GM18867 (cell line): ENCODE measurements at regions not wholly inside any gene's neighbourhood (a gene's known extent, or its start where the extent isn't known, plus 50 kb on each side); places are given as distances from the start of the nearest gene placed in this dataset.
"Not testable (repeated sequence)": the region's sequence is repeated elsewhere in the genome, so short reads cannot be mapped to it uniquely, and the experiment has no call there.

ENCODE experiments used
- ATAC-seq: cut with Tn5 transposase; IDR thresholded peaks from one replicate; pipeline ENCODE4 v1.9.1; 2021; ENCODE audit warnings: mild to moderate bottlenecking, moderate library complexity; ENCODE audit not compliant: unreplicated experiment

DNA sequence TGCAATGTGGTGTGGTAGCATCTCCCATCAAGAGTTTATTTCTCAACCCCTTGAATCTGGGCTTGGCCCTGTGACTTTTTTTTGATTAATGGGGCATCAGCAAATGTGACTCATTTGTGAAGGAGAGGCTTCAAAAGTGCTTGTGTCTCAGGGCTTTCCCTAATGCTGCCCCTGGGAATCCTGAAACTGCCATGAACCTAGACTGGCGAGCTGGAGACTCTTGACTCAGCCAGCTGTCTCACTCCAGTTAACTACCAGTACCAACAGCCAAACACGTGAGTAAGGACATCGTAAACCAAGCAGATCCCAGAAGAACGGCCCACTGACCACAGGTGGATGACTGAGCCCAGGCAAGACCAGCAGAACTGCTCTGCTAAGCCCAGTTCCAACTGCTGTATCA lies 72.8 kb upstream of the ADTRP start:
- ATAC-seq = no peak

DNA sequence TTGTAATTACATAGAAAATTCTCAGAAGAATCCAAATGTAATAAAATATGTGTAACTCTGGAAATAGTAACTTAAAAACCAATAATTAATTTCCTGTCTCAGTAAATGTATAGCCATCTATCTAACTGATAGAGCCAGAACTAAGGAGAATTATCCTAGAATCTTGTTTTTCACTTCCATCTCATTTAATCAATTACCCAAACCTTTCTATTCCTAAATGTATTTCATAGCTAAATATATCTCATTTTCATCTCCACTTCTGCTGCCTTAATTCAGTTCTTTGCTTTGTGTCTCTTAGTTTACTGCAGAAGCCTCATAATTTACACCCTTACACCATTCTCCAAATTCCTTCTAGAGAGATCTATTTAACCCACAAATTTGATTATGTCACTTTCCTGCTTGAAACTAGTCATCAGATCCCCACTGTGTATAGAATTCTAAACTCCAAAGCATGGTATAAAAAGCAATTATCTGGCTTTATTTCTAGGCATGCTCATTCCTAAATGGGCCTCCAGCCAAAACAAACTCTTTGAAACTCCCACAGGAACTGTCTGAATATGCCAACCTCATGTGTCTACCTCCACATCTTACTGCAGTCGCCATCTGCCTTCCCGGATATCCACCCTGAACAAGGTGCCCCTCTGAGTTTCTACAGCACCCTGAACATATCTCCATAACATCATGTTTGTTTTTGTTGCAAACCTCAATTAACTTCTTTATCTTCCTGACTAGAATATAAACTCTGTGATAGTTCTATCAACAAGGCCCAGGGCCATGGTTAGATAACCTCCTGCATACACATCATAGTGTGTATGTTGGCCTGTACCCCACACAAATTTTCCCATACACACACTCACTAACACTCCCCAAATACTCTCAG lies 70.5 kb upstream of the ADTRP start:
- no peak for ATAC-seq

DNA sequence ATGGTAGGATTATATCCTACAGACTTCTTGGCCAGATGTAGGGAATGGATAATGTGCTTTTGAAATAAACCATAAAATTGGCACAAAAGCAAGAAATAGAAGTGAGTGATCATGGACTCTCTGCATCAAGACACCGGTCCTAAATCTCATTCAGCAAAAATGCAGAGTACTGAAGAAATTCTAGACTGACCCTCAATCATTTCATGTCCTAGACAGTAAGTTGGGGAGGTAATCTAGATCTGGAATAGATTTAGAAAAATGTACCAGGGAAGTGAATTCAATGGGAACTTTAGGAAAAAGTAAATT lies 69.7 kb upstream of the ADTRP start:
- ATAC-seq = no peak

DNA sequence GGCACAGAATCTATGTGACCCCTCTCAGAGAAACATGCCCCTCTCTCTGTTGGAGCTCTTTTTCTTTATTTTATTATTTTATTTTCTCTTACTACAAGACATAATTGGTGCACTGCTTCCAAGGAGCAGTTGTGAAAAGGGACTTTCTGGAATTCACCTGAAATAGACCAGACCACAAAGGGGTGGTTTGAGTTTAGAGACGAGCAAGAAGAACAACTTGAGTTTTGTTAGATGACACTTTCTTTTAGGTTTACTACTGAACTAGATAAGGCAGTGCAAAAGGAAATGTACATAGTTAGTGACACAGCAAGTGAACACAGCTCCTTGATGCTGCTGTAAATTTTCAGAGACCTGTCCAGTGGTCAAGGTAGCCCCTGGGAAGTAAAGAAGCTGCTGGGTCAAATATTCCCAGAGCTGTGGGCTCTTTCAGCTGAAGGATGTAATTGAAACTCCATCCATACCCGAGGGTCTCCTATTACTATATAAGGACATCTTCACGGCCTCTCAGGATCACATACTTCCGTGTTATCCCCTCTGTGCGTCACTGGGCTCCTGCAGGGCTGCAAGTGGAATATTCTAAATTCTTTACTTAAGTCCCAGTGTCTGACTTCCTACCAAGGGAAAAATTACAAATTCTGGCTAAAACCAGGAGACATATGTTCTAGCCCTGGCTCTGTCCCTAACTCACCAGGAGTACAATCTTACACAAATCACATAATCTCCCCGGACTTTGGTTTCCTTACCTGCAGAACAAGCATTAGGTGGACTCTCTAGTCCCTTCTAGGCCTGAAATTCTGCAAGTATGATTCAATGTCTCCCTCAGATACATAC lies 69.1 kb upstream of the ADTRP start:
- ATAC-seq = no peak

DNA sequence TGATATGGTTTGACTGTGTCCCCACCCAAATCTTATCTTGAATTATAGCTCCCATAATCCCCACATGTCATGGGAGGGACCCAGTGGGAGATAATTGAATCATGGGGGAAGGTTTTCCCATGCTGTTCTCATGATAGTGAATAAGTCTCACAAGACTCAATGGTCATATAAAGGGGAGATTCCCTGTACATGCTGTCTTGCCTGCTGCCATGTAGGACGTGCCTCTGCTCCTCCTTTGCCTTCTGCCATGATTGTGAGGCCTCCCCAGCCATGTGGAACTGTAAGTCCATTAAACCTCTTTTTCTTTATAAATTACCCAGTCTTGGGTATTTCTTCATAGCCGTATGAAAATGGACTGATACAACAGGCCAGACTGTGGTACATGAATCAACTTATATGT lies 68.5 kb upstream of the ADTRP start:
- not testable (repeated sequence) for ATAC-seq

DNA sequence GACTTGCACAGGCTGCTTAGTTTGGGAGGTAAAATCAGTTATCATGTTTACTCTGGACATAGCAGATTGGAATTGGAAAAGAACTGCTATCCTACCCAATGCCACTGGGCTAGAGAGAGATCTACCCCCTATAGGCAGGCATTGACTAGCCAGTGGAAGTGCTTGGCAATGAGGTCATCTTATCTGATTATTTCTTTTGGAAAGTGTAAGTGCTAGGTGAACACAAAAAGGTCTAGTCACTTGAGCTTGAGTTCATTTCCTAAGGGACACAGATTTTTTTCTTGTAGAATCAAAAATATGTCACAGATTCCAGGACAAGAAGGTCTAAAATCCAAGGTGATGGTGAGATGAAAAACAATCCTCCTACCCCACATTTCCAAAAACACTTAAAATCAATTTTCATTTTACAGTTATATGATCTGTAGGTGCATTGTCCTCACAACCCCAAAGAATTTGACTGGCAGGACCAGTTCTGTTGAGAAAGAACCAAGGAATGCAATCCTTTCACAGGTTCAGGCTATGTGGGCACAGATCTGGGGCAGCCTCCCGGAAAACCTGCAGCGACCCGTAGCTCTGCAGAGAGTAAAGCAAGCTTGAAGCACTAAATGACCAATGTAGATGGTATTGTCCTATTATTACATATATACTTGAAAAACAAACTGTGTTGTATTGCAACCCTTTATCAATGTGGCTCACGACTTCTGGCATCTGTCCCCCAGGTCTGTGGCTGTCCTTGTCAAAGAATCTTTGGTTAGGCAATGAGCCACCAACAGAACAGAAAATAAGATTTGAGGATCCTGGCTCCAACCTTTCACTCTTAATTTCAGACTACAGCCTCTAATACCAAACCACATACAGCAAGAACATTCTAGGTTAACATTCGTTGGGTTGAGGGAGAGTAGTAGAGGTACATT lies 67.3 kb upstream of the ADTRP start:
- no peak for ATAC-seq

DNA sequence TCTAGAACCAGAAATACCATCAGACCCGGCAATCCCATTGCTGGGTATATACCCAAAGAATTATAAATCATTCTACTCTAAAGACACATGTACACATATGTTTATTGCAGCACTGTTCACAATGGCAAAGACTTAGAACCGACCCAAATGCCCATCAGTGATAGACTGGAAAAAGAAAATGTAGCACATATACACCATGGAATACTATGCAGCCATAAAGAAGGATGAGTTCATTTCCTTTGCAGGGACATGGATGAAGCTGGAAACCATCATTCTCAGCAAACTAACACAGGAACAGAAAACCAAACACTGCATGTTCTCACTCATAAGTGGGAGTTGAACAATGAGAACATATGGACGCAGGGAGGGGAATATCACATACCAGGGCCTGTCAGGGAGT lies 64.2 kb upstream of the ADTRP start:
- not testable (repeated sequence) for ATAC-seq

DNA sequence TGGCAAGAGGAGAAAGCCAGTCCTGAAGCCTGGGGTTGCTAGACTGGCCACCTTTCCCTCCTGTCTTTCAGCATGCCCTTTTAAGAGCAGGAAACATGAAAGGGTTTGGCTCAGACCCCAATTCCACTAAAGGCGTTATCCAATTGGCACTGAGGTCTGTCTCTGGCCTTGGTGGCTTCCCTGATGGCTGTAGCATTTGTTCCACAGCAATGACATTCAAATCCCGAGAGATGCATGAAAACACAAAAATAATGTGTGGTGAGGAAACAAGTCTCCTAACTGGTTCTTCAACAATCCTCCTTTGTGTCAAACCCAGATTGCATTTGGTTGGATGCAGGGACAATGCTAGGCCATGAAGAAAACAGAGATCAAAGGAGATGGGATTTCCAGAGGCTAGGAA lies 56.5 kb upstream of the ADTRP start:
- no peak for ATAC-seq

DNA sequence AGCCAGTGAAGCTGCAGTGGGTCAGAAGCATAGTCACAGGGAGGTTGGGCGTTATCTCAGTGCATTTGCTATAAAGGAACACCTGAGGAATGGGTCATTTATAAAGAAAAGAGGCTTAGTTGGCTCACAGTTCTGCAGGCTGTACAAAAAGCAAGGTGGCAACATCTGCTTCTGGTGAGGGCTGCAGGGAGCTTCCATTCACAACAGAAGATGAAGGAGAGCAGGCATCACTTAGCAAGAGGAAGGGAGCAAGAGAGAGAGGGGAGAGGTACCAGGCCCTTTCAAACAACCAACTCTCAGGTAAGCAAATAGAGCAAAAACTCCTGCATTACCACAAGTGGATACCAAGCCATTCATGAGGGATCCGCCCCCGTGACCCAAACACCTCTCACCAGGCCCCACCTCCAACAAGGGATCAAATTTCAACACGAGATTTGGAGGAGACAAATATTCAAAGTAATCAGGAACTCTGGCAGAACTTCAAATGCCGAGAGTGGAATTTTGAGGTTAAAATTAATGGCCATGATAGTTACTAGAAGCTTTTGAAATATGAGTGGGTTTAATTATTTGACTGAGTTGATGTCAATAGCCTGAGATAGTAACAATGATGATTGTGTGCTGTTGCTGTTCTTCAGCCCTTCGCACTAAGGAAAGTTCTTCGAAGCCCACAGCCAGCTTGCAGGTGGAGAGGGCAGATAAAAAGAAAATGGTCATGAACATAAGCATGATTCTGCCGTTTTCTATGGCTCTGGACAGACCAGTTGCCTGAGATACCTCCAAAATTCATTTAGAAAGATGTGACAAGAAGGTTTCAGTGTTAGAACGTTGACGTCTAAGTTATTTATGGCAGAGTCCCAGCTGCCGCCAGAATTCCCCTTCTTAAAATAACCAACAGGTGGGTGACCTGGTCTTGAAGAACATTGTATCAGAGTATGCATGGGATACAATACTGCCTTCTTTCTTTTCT lies 55.3 kb upstream of the ADTRP start:
- ATAC-seq = peak; percentile 70

DNA sequence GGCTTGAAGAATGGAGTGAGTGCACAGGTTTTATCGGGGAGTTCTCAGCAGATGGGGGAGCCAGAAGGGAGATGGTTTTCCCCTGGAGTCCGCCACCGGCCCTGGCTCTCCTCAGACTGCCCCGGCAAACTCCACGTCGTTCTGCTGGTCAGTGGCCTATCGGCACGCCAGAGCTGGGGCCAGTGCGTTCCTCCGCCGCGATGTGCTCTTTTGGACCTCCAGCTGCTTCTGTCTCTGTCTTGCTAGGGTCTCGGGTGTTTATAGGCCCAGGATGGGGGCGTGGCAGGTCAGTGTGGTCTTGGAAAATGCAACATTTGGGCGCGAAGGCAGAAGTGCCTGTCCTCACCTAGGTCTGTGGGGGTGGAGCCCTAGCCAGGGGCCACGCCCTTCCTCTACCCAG lies 53.0 kb upstream of the ADTRP start:
- ATAC-seq = no peak

DNA sequence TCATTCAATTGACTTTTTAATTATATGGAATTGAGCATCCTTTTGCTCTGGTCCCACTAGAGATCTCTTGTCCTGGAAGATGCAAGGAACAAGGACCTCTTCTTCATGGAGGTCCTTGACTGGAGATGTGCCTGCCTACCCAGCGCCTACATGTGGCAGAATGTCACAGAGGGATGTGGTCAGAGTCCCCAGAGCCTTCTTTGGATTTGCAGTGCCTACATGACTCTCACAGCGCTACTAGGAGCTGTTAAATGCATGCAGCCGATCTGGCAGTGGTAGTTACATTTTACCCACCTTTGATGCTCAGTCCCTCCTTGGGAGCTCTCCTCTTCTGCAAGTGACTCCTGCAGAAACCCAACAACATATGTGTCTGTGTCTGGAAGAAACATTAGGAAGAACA lies 51.9 kb upstream of the ADTRP start:
- no peak for ATAC-seq

DNA sequence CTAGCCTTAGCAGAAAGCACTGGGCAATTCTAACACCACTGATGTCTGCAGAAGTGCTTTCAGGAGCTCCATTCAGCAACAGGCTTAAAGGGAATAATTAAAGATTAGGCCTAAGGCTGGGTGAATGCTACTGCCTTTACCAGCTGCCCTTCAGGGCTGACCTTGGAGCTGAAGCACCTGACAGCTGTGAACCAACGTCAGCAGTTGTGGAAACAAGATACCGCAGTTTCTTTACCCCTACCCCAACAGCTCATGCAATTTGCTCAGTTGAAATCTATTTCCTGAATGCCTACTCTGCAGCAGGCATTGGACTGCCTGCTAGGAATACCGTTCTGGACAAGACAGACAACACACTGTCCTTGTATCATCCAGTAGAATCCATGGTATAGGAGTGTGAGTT lies 51.5 kb upstream of the ADTRP start:
- no peak for ATAC-seq

DNA sequence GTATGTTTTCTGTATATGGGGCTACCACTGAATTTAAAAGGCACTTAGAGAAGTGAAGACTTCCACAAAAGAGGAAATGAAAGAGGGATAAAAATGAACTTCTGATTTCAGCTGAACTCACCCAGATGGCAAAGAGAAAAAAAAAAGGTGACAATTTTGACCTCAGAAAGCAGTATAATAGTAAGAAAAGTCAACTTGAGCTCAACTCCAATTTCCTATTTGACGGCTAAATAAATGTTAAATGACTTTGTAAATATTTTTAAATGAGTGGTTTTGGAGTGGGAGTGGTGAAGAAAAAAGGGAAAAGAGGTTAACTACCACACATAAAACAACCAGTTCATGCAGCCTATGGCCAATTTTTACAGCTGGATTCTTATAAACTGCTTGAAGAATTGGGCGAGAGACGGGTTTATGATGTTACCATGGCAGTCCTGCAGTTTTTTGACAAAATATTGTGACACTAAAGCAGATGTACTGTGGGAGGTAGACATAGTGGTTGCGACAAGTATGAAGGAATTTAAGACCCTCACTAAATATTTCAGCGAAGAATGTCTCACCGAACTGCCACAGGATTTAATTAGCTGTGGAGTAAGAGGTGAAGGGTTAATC lies 49.8 kb upstream of the ADTRP start:
- ATAC-seq = peak; percentile 68
